Upper lobe of left lung (tissue), 6 donors: ENCODE measurements at regions not wholly inside any gene's neighbourhood (a gene's known extent, or its start where the extent isn't known, plus 50 kb on each side); places are given as distances from the start of the nearest gene placed in this dataset.
A peak's percentile ranks its signal among the peaks of the same experiment; 100 is the strongest.

ENCODE experiments used
- ATAC-seq, 2 donors: fragments of 200-7000 bp; cut with Tn5 transposase; one replicate each; pipeline ENCODE4 v1.9.1; 2022; ENCODE audit warnings: mild to moderate bottlenecking in 2 of 2, moderate library complexity in 2 of 2; ENCODE audit not compliant: low FRiP score in 2 of 2
- DNase-seq, 2 donors: peaks; one replicate each; pipeline ENCODE4 v3.0.0-alpha.2; 2019 to 2020
- H3K27ac ChIP-seq, 4 donors: fragments of 200-600 bp; sonication (generic); one replicate each; pipeline ENCODE4 v1.5.1; 2016 to 2019
- H3K27me3 ChIP-seq, 4 donors: fragments of 200-600 bp; sonication (generic); one replicate each; pipeline ENCODE4 v1.5.1; 2017 to 2019
- H3K36me3 ChIP-seq, 4 donors: fragments of 200-600 bp; sonication (generic); one replicate each; pipeline ENCODE4 v1.5.1; 2016 to 2019
- H3K4me1 ChIP-seq, 4 donors: fragments of 200-600 bp; sonication (generic); one replicate each; pipeline ENCODE4 v1.5.1; 2018 to 2019
- H3K4me3 ChIP-seq, 4 donors: fragments of 200-600 bp; sonication (generic); one replicate each; pipeline ENCODE4 v1.5.1; 2017 to 2019; ENCODE audit warnings: mild to moderate bottlenecking in 2 of 4, moderate library complexity in 1 of 4
- H3K9me3 ChIP-seq, 4 donors: fragments of 200-600 bp; sonication (generic); one replicate each; pipeline ENCODE4 v1.5.1; 2018 to 2019
- EP300 ChIP-seq, 4 donors: sonication (generic); formaldehyde crosslinking; IDR thresholded peaks; one replicate each; pipeline ENCODE4 v1.5.1; 2017; ENCODE audit warnings: antibody characterized with exemption in 4 of 4, control low read depth in 2 of 4
- POLR2A ChIP-seq, 4 donors: fragments of 450-650 bp; IDR thresholded peaks; one replicate each; pipeline ENCODE4 v1.5.1; 2016 to 2017; ENCODE audit warnings: antibody characterized with exemption in 4 of 4, mild to moderate bottlenecking in 2 of 4
- POLR2AphosphoS5 ChIP-seq, 2 donors: sonication (generic); formaldehyde crosslinking; IDR thresholded peaks; one replicate each; pipeline ENCODE4 v1.5.1; 2017; ENCODE audit warnings: antibody characterized with exemption in 2 of 2
- WGBS, 2 donors: methylation state at CpG; one replicate each; pipeline ENCODE4 v1.1.5; 2017 to 2018; 5-methylcytosine and 5-hydroxymethylcytosine counted together
- TF ChIP-seq, protein P1 (sequence below), 6 experiments: fragments of 450-650 bp in 4 of 6; fragments of 200-600 bp in 2 of 6; sonication (generic) in 2 of 6; IDR thresholded peaks; one replicate each; pipeline ENCODE4 v1.5.1; 2016 to 2019; ENCODE audit warnings: antibody characterized with exemption in 6 of 6
- donor health status: DM: no; HTN: no; CAD: no; lungs with moderate emphysema.
- donor health status: DM: no; HTN: yes; CAD: no; lungs with severe emphysema.

DNA sequence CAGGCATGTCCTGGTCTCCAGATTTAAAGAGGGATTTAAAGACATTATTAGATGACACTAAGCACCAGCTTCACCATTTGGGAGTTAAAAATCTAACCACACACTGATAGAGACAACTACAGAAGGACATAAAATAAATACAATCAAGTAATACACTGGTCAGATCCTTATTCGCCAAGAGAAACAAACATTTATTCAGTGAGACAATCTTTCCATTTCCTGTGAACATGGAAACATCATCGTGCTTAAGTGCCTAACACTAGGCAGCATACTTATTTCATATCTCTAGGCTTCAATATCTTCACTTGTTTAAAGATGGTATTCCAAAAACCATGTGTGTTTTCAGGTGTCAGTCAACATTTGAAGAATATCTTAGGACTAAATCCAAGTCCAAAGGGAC, 103.6 kb downstream of the AREG start:
- H3K36me3 ChIP-seq, result no peaks in the 10 kb centered on the region
- WGBS, 2 donors, result 42 to 58% methylated on average over 2 of the region's 2 CpGs
- H3K27ac ChIP-seq, result no peak overlapping the region
- no peak overlapping the region for H3K4me3 ChIP-seq
- DNase-seq (no peak), ATAC-seq (no peak)
- H3K4me1 ChIP-seq, result peaks cover 4 to 19% (median 13%) of the 10 kb centered on the region in 4 donors
- TF ChIP-seq EP300 (IDR thresholded peaks at IDR 0.05) (no peak), POLR2AphosphoS5 (IDR thresholded peaks at IDR 0.05) (no peak), POLR2A (IDR thresholded peaks at IDR 0.05) (no peak)
- TF ChIP-seq, protein P1, sequence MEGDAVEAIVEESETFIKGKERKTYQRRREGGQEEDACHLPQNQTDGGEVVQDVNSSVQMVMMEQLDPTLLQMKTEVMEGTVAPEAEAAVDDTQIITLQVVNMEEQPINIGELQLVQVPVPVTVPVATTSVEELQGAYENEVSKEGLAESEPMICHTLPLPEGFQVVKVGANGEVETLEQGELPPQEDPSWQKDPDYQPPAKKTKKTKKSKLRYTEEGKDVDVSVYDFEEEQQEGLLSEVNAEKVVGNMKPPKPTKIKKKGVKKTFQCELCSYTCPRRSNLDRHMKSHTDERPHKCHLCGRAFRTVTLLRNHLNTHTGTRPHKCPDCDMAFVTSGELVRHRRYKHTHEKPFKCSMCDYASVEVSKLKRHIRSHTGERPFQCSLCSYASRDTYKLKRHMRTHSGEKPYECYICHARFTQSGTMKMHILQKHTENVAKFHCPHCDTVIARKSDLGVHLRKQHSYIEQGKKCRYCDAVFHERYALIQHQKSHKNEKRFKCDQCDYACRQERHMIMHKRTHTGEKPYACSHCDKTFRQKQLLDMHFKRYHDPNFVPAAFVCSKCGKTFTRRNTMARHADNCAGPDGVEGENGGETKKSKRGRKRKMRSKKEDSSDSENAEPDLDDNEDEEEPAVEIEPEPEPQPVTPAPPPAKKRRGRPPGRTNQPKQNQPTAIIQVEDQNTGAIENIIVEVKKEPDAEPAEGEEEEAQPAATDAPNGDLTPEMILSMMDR (IDR thresholded peaks at IDR 0.05), result no peak
- no peaks in the 10 kb centered on the region for H3K27me3 ChIP-seq
- H3K9me3 ChIP-seq, result no peaks in the 10 kb centered on the region

DNA sequence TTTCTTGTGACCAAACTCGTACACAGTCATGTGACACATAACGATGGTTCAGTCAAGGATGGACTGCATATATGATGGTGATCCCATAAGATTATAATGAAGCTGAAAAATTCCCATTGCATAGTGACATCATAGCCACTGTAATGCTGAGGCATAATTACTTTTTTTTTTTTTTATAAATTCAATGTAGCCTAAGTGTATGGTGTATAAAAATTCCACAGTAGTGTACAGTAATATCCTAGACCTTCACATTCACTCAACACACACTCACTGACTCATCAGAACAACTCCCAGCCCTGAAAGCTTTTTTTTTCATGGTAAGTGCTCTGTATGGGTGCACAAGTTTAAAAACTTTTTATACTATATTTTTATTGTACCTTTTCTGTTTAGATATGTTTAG, 105.0 kb downstream of the AREG start:
- H3K4me1 ChIP-seq, result peaks cover 0 to 10% (median 5%) of the 10 kb centered on the region in 4 donors
- ATAC-seq, result no peak
- no peak for TF ChIP-seq EP300 (IDR thresholded peaks at IDR 0.05)
- TF ChIP-seq, protein P1 (IDR thresholded peaks at IDR 0.05), result no peak
- no peak for TF ChIP-seq POLR2A (IDR thresholded peaks at IDR 0.05)
- TF ChIP-seq POLR2AphosphoS5 (IDR thresholded peaks at IDR 0.05), result no peak
- H3K27me3 ChIP-seq, result no peaks in the 10 kb centered on the region
- no peak for DNase-seq
- H3K36me3 ChIP-seq, result no peaks in the 10 kb centered on the region
- H3K9me3 ChIP-seq, result no peaks in the 10 kb centered on the region
- no peak overlapping the region for H3K27ac ChIP-seq
- 91 to 92% methylated on average over 2 of the region's 2 CpGs for WGBS, 2 donors
- H3K4me3 ChIP-seq, result no peak overlapping the region

DNA sequence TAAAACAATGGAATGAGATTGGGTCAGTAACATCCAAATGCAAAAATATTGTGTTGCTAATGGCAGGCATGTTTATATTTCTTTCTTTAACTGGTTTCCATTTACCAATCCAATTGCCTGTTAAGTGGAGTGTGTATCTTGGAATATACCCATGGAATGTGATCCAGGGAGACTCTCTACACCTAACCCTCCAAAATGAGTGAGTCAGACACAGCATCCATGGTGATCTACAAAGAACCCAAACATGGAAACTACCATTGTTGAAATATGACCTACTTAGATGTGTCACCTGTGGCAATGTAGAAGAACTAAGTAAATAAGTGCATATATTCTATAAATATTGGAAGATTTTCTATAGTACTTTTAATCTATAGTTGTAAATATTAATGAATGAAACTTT, 110.3 kb downstream of the AREG start:
- Histone ChIP-seq H3K4me3 (no peak overlapping the region), H3K4me1 (no peaks in the 10 kb centered on the region), H3K36me3 (no peaks in the 10 kb centered on the region), H3K27ac (no peak overlapping the region), H3K9me3 (no peaks in the 10 kb centered on the region), H3K27me3 (no peaks in the 10 kb centered on the region)
- TF ChIP-seq EP300 (IDR thresholded peaks at IDR 0.05) (peak in 2 of 4 donors; percentile 50 to 57), POLR2AphosphoS5 (IDR thresholded peaks at IDR 0.05) (peak in 1 of 2 donors; percentile 28), POLR2A (IDR thresholded peaks at IDR 0.05) (no peak)
- TF ChIP-seq, protein P1 (IDR thresholded peaks at IDR 0.05), result no peak
- DNase-seq, result no peak
- peak in 1 of 2 donors; percentile 30 for ATAC-seq

DNA sequence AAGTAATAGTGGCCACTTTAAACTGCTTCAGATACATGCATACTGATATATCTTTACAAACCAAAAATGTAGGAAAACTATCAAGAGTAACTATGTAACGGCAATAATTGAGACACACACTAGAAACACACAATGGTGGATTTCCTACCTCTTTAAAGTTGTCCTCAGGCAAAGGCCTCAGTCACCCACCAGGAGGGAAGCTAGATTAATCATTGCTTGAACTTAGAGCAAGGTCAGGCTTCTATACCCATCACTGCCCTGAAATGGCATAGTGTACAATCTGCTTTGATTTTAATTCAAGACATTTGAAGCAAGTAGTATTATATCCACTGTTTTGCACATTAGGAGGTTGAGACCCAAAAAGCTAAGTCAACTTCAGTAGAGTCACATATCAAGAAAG, 110.9 kb downstream of the AREG start:
- no peak overlapping the region for H3K27ac ChIP-seq
- 93 to 96% methylated on average over 1 of the region's 1 CpG for WGBS, 2 donors
- no peaks in the 10 kb centered on the region for H3K4me1 ChIP-seq
- ATAC-seq, result no peak
- H3K36me3 ChIP-seq, result no peaks in the 10 kb centered on the region
- H3K4me3 ChIP-seq, result no peak overlapping the region
- no peaks in the 10 kb centered on the region for H3K9me3 ChIP-seq
- no peak for DNase-seq
- no peaks in the 10 kb centered on the region for H3K27me3 ChIP-seq
- TF ChIP-seq EP300 (IDR thresholded peaks at IDR 0.05), result no peak
- TF ChIP-seq, protein P1 (IDR thresholded peaks at IDR 0.05), result no peak
- TF ChIP-seq POLR2AphosphoS5 (IDR thresholded peaks at IDR 0.05), result no peak
- TF ChIP-seq POLR2A (IDR thresholded peaks at IDR 0.05), result no peak

DNA sequence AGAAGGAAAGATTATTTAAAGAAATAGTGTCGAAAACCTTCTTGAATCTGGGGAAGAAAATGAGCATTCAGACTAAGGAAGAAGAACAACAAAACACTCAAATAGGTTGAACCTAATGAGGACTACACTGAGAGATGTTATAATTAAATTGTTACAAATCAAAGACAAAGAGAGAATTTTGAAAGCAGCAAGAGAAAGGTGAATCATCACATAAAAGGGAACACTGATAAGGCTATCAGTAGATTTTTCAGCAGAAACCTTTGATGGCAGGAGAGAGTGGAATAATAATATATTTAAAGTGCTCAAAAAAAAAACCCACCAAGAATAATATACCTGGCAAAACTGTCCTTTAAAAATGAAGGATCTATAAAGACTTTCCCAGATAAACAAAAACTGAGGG, 114.9 kb downstream of the AREG start:
- no peak overlapping the region for H3K27ac ChIP-seq
- DNase-seq, result no peak
- 0 to 65% methylated on average over 1 of the region's 1 CpG for WGBS, 2 donors

More for the DNA sequence above, 114.9 kb downstream of the AREG start:
- Histone ChIP-seq H3K27me3 (no peaks in the 10 kb centered on the region), H3K9me3 (no peaks in the 10 kb centered on the region), H3K36me3 (no peaks in the 10 kb centered on the region), H3K4me3 (no peak overlapping the region), H3K4me1 (no peaks in the 10 kb centered on the region)
- TF ChIP-seq POLR2A (IDR thresholded peaks at IDR 0.05), result no peak
- TF ChIP-seq POLR2AphosphoS5 (IDR thresholded peaks at IDR 0.05), result no peak
- TF ChIP-seq, protein P1 (IDR thresholded peaks at IDR 0.05), result no peak
- TF ChIP-seq EP300 (IDR thresholded peaks at IDR 0.05), result no peak
- ATAC-seq, result no peak
